ENCODE measurements at regions not wholly inside any gene's neighbourhood (a gene's known extent, or its start where the extent isn't known, plus 50 kb on each side); places are given as distances from the start of the nearest gene placed in this dataset.

- DNase-seq: no peak
- no peak overlapping the region for H3K4me3 ChIP-seq
- no peaks in the 10 kb centered on the region for H3K36me3 ChIP-seq
- H3K9me3 ChIP-seq: no peaks in the 10 kb centered on the region
- TF ChIP-seq POLR2A (IDR thresholded peaks at IDR 0.05): no peak
- TF ChIP-seq, protein P1, sequence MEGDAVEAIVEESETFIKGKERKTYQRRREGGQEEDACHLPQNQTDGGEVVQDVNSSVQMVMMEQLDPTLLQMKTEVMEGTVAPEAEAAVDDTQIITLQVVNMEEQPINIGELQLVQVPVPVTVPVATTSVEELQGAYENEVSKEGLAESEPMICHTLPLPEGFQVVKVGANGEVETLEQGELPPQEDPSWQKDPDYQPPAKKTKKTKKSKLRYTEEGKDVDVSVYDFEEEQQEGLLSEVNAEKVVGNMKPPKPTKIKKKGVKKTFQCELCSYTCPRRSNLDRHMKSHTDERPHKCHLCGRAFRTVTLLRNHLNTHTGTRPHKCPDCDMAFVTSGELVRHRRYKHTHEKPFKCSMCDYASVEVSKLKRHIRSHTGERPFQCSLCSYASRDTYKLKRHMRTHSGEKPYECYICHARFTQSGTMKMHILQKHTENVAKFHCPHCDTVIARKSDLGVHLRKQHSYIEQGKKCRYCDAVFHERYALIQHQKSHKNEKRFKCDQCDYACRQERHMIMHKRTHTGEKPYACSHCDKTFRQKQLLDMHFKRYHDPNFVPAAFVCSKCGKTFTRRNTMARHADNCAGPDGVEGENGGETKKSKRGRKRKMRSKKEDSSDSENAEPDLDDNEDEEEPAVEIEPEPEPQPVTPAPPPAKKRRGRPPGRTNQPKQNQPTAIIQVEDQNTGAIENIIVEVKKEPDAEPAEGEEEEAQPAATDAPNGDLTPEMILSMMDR (IDR thresholded peaks at IDR 0.05): no peak
- no peaks in the 10 kb centered on the region for H3K4me1 ChIP-seq
- no peaks in the 10 kb centered on the region for H3K27me3 ChIP-seq
- H3K27ac ChIP-seq: no peak overlapping the region
These were observed 912.7 kb downstream of the FAT4 start for GRCh38 chr4:126227428-126227827.

- Histone ChIP-seq H3K27me3 (no peaks in the 10 kb centered on the region), H3K36me3 (no peaks in the 10 kb centered on the region), H3K4me3 (no peak overlapping the region), H3K4me1 (no peaks in the 10 kb centered on the region), H3K9me3 (no peaks in the 10 kb centered on the region), H3K27ac (no peak overlapping the region)
- no peak for DNase-seq
- no peak for TF ChIP-seq POLR2A (IDR thresholded peaks at IDR 0.05)
- TF ChIP-seq, protein P1 (IDR thresholded peaks at IDR 0.05): no peak
These were observed 915.5 kb downstream of the FAT4 start for GRCh38 chr4:126230269-126230668.

DNA sequence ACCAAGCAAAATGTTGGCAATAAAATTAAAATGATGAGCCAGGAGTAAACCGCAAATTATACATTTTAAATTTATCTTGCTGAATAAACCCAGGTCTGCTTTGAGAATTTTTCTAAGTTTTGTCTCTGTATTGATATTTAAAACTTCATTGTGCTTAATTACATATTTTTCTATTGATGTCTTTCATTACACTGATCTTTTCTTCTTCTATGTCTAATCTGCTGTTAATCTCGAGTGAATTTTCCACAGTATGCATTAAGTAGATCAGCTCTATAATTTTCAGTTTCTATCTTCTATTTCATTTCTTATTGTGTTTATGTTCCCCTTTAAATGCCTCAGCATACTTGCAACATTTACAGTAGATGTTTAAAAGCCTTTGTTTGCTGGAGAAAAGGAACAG lies 918.7 kb downstream of the FAT4 start:
- Histone ChIP-seq H3K36me3 (no peaks in the 10 kb centered on the region), H3K4me3 (no peak overlapping the region), H3K27ac (no peak overlapping the region), H3K9me3 (peaks cover 0 to 2% (median 0%) of the 10 kb centered on the region in 4 donors), H3K27me3 (no peaks in the 10 kb centered on the region), H3K4me1 (no peaks in the 10 kb centered on the region)
- TF ChIP-seq POLR2A (IDR thresholded peaks at IDR 0.05): no peak
- TF ChIP-seq, protein P1 (IDR thresholded peaks at IDR 0.05): no peak
- no peak for DNase-seq

DNA sequence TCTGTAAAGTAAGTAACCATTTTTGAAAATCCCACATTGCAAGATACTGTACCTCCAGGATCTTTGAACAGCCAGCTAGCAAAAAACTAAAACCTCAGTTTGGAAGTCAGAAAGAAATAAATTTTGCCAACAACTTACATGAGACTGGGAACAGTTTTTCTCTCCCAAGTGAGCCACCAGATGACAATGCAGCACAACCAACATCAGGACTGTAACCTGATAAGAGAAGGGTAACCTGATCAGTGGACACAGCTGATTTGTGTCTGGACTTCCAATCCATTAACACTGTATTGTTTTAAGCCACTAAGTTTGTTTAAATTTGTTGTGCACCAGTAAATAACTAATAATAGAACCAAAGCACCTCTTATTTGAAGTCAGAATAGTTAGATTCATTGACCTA lies 923.3 kb downstream of the FAT4 start:
- no peaks in the 10 kb centered on the region for H3K27me3 ChIP-seq
- no peak for DNase-seq
- TF ChIP-seq, protein P1 (IDR thresholded peaks at IDR 0.05): no peak
- no peak for TF ChIP-seq POLR2A (IDR thresholded peaks at IDR 0.05)
- no peaks in the 10 kb centered on the region for H3K36me3 ChIP-seq
- peaks cover 0 to 2% (median 0%) of the 10 kb centered on the region in 4 donors for H3K9me3 ChIP-seq
- no peaks in the 10 kb centered on the region for H3K4me1 ChIP-seq
- no peak overlapping the region for H3K4me3 ChIP-seq
- H3K27ac ChIP-seq: no peak overlapping the region

DNA sequence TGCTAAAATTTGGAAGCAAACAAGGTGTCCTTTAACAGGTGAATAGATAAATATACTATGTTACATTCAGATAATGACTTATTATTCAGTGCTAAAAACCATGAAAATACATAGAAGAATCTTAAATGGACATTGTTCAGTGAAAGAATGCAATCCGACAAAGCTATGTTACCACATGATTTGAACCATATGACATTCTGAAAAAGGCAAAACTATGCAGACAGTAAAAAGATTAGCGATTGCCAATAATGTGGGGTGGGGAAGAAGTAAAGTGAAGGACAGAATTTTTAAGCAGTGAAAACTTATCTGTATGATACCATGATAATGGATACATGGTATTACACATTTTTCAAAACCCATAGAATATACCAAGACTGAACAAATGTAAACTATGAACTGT lies 926.9 kb downstream of the FAT4 start:
- no peak for TF ChIP-seq POLR2A (IDR thresholded peaks at IDR 0.05)
- TF ChIP-seq, protein P1 (IDR thresholded peaks at IDR 0.05): no peak
- Histone ChIP-seq H3K4me1 (no peaks in the 10 kb centered on the region), H3K36me3 (no peaks in the 10 kb centered on the region), H3K4me3 (no peak overlapping the region), H3K9me3 (no peaks in the 10 kb centered on the region), H3K27me3 (no peaks in the 10 kb centered on the region), H3K27ac (no peak overlapping the region)
- no peak for DNase-seq

Measured in Peyer's patch (tissue), 4 donors.